ENCODE measurements at regions not wholly inside any gene's neighbourhood (a gene's known extent, or its start where the extent isn't known, plus 50 kb on each side); places are given as distances from the start of the nearest gene placed in this dataset.
"Not testable (repeated sequence)": the region's sequence is repeated elsewhere in the genome, so short reads cannot be mapped to it uniquely, and the experiment has no call there.

DNA sequence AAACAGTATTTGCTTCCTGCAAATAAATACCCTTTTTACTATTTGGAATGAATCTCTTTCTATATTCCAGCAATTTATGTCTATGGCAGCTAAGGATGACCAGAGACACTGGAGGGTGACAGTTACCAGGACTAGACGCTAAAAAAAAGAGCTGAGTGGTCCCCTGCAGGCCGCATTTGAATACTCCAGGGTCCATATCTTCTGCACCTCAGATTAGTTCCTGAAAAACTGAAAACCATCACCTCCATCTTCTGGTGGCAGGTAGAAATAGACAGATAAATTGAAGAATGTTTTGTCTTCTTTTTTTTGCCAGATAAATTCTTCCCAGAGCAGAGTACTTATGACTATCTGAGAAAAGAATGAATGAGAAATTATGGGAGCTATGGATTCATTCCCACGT is 145.6 kb downstream of the CSNK2A3 start:
- Histone ChIP-seq H3K4me3 (ENCODE audit: insufficient read depth, low read length) (no peak overlapping the region), H3K79me2 (ENCODE audit: insufficient read depth, low read length) (no peaks in the 10 kb centered on the region), H4K20me1 (ENCODE audit: insufficient read depth, low read length) (no peaks in the 10 kb centered on the region), H3K9me3 (ENCODE audit: low read depth, low read length) (peaks cover 3% of the 10 kb centered on the region), H2AFZ (ENCODE audit: low read length) (no peak overlapping the region), H3K4me1 (ENCODE audit: insufficient read depth, low read length) (no peaks in the 10 kb centered on the region), H3K36me3 (ENCODE audit: insufficient read depth, low read length) (no peaks in the 10 kb centered on the region), H3K27me3 (ENCODE audit: insufficient read depth, low read length) (peaks cover 28% of the 10 kb centered on the region), H3K4me2 (ENCODE audit: insufficient read depth, low read length) (no peak overlapping the region), H3K27ac (ENCODE audit: low read depth, low read length) (no peak overlapping the region)
- TF ChIP-seq, protein P1, sequence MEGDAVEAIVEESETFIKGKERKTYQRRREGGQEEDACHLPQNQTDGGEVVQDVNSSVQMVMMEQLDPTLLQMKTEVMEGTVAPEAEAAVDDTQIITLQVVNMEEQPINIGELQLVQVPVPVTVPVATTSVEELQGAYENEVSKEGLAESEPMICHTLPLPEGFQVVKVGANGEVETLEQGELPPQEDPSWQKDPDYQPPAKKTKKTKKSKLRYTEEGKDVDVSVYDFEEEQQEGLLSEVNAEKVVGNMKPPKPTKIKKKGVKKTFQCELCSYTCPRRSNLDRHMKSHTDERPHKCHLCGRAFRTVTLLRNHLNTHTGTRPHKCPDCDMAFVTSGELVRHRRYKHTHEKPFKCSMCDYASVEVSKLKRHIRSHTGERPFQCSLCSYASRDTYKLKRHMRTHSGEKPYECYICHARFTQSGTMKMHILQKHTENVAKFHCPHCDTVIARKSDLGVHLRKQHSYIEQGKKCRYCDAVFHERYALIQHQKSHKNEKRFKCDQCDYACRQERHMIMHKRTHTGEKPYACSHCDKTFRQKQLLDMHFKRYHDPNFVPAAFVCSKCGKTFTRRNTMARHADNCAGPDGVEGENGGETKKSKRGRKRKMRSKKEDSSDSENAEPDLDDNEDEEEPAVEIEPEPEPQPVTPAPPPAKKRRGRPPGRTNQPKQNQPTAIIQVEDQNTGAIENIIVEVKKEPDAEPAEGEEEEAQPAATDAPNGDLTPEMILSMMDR (IDR thresholded peaks at IDR 0.05; ENCODE audit: extremely low read depth, low read depth, low read length) = no peak
- DNase-seq (ENCODE audit: insufficient read length, low spot score, missing footprints) = no peak

DNA sequence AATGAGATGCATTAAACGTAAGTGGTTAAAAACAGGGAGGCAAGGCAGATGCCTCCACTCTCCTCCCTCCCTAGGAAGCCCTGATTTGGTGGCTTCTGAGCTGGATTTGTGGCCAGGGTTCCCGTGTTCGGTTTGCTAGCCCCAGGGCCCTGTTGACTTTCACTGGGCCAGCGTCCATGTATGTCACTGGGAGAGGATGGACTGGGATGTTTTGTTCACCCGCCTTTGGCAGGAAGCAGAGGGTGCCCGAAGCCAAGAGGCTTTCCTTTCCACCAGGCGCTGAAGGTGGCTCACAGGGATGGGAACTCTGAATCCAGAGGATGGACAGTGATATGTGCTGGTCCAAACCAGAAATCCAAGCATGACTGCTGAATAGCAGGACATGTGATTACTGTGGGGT is 146.6 kb downstream of the CSNK2A3 start:
- Histone ChIP-seq H3K79me2 (ENCODE audit: insufficient read depth, low read length) (no peaks in the 10 kb centered on the region), H3K4me3 (ENCODE audit: insufficient read depth, low read length) (no peak overlapping the region), H3K4me1 (ENCODE audit: insufficient read depth, low read length) (no peaks in the 10 kb centered on the region), H3K4me2 (ENCODE audit: insufficient read depth, low read length) (no peak overlapping the region), H4K20me1 (ENCODE audit: insufficient read depth, low read length) (no peaks in the 10 kb centered on the region), H3K27ac (ENCODE audit: low read depth, low read length) (no peak overlapping the region), H3K27me3 (ENCODE audit: insufficient read depth, low read length) (peaks cover 26% of the 10 kb centered on the region), H3K36me3 (ENCODE audit: insufficient read depth, low read length) (no peaks in the 10 kb centered on the region), H3K9me3 (ENCODE audit: low read depth, low read length) (peaks cover 3% of the 10 kb centered on the region), H2AFZ (ENCODE audit: low read length) (no peak overlapping the region)
- no peak for DNase-seq (ENCODE audit: insufficient read length, low spot score, missing footprints)
- TF ChIP-seq, protein P1 (IDR thresholded peaks at IDR 0.05; ENCODE audit: extremely low read depth, low read depth, low read length) = no peak

DNA sequence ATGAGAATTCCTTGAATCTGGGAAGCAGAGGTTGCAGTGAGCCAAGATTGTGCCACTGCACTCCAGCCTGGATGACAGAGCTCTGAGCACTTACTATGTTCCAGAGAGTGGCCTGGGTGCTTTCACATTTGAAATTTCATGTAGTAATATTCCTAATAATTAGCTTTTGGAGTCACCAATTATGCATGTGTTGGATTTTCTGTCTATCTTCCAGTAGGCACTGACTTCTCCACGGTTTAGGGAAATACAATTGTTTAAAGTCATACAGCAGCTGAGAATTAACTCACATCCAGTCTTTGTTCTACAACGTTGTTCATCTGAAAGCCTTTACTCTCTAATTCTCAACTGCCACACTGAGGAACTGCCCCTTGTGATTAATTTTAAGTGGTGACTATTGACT is 150.2 kb downstream of the CSNK2A3 start:
- TF ChIP-seq, protein P1 (IDR thresholded peaks at IDR 0.05; ENCODE audit: extremely low read depth, low read depth, low read length) = no peak
- Histone ChIP-seq H3K36me3 (ENCODE audit: insufficient read depth, low read length) (no peaks in the 10 kb centered on the region), H3K79me2 (ENCODE audit: insufficient read depth, low read length) (no peaks in the 10 kb centered on the region), H3K4me2 (ENCODE audit: insufficient read depth, low read length) (no peak overlapping the region), H3K9me3 (ENCODE audit: low read depth, low read length) (peaks cover 3% of the 10 kb centered on the region), H3K27me3 (ENCODE audit: insufficient read depth, low read length) (peaks cover 16% of the 10 kb centered on the region), H4K20me1 (ENCODE audit: insufficient read depth, low read length) (no peaks in the 10 kb centered on the region), H3K4me3 (ENCODE audit: insufficient read depth, low read length) (no peak overlapping the region), H3K27ac (ENCODE audit: low read depth, low read length) (no peak overlapping the region), H2AFZ (ENCODE audit: low read length) (no peak overlapping the region), H3K4me1 (ENCODE audit: insufficient read depth, low read length) (no peaks in the 10 kb centered on the region)
- no peak for DNase-seq (ENCODE audit: insufficient read length, low spot score, missing footprints)

DNA sequence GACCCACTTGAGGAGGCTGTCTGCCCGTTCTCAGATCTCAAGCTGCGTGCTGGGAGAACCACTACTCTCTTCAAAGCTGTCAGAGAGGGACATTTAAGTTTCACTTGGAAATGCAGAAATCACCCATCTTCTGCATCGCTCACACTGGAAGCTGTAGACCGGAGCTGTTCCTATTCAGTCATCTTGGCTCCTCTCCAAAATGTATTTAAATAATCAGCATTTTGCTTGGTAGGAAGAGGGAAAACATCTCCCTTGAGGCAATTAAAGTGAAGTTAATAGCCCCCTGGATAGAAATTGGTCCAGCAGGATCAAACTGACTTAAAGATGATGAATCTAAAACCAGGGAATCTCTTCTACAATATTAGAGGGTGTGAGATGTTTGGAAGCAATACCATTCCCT is 151.7 kb downstream of the CSNK2A3 start:
- H2AFZ ChIP-seq (ENCODE audit: low read length); H3K36me3 ChIP-seq (ENCODE audit: insufficient read depth, low read length); H3K79me2 ChIP-seq (ENCODE audit: insufficient read depth, low read length); H3K27ac ChIP-seq (ENCODE audit: low read depth, low read length); H3K27me3 ChIP-seq (ENCODE audit: insufficient read depth, low read length); H4K20me1 ChIP-seq (ENCODE audit: insufficient read depth, low read length); H3K4me3 ChIP-seq (ENCODE audit: insufficient read depth, low read length); H3K9me3 ChIP-seq (ENCODE audit: low read depth, low read length); H3K4me2 ChIP-seq (ENCODE audit: insufficient read depth, low read length); H3K4me1 ChIP-seq (ENCODE audit: insufficient read depth, low read length); DNase-seq (ENCODE audit: insufficient read length, low spot score, missing footprints): not testable (repeated sequence)
